Midbrain (tissue), 1 donor: ENCODE measurements at regions not wholly inside any gene's neighbourhood (a gene's known extent, or its start where the extent isn't known, plus 50 kb on each side); places are given as distances from the start of the nearest gene placed in this dataset.
"Not testable (repeated sequence)": the region's sequence is repeated elsewhere in the genome, so short reads cannot be mapped to it uniquely, and the experiment has no call there.

Experiments
- DNase-seq: peaks from one replicate; lab custom pipeline; 2025; lab: John Stamatoyannopoulos, UW

DNA sequence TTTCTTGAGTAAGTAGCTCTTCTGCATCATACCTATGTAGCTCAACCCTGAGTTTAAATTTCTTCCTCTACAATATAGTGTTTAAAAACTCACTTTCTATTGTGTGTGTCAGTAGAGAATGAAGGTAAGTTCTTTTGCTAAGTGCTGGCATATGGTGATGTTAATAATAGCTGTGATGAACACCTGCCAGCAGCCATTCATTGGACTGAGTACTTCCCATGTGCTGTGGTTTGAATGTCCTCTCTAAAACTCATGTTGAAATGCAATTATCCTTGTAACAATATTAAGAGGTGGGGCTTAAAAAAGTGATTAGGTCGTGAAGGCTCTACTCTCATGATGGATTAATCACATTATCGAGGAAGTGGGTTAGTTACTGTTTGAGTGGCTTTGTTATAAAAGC, 645.2 kb upstream of the RGMB start:
- DNase-seq: no peak

DNA sequence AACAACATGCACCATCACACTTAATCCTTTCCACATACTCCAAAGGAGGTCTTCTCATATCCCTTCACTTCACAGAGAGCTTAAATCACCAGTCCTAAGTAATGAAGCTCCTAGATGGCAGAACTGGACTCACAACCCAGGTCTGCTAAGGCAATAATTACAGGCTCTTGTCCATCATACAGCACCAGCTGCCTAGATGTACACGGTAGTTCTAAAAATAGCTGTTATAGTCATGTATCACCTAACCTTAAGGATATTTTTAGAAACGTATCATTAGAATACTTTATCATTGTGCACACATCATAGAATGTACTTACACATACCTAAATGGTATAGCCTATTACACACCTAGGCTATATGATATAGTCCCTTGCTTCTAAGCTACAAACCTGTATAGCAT, 644.6 kb upstream of the RGMB start:
- DNase-seq: no peak

DNA sequence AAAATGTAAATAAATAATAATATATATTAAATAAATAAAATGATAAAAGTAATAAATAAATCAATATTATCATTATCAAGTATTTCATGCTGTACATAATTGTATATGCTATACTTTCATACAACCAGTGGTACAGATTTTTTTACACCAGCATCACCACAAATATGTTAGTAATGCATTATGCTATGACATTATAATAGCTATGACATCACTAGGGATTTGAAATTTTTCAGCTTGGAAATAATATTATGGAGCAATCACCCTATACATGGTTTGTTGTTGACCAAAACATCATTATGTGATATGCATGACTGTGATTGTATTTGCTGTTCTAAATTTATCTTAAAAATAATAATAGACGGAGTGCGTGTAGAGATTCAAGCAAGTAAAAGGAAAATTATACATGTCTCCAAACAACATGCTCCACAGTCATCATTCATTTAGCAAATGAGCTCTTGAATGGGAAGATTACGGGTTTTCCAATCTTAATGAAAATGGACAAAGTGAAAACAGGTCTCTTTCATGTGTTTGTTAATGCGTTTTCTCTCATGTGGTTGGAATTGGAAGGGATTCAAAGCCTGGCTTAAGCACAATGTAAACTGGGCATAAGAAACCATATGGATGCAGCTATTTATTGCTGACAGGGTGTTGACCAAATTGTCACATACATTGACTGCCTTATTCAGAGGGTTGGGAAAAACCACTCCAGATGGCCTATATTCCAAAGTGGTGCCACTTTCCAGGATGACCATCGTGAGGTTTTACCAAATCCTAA, 643.0 kb upstream of the RGMB start:
- DNase-seq: no peak

DNA sequence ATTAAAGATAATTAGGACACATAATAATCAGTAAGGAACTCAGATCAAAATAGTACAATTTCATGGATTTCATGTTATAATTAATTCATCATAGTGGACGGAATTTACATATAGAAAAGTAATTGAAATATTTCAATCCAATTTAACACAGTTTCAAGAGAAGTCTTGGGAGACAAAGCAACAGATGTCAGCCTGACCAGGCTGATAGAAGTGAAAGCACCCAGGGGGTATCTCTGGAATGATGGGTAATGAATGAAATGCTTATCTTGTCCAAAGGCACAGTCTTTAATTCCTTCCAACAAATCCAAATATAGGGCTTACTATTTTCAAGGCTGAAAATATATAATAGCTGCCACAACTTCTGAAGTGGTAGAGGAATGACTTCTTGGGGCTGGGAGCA, 629.3 kb upstream of the RGMB start:
- no peak for DNase-seq

DNA sequence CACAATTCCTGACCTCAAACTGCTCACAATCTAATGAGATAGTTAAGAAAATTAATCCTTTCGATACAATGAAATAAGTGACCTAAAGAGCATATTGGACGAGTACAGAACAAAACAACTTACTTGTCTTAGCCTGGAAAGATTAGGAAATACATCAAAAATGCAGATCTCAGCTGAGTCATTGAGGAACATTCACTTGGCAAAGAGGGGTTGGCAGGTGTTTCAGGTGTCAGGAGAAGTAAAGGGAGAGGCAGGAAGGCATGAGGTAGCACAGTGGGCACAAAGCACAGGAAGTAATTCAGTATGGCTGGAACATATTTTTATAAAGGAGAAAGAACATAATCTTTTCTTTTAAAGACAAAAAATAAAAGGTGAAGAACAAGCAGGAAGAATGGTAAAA, 628.8 kb upstream of the RGMB start:
- DNase-seq: no peak

DNA sequence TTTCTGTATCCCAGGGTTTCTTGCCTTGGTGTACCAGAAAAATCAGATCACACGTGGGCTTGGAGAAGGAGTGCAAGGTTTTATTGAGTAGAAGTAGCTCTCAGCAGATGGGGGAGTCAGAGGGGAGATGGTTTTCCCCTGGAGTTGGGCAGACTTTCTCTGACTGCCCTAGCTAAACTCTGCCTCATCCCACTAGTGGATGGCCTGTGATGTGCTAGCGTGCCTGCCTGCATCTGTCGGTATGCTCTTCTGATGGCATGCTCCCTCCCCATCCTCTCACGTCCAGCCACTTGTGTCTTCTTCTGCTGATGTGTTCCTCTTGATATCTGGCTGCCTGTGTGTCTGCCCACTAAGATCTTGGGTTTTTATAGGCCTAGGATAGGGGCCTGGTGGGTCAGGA, 616.1 kb upstream of the RGMB start:
- DNase-seq: no peak

DNA sequence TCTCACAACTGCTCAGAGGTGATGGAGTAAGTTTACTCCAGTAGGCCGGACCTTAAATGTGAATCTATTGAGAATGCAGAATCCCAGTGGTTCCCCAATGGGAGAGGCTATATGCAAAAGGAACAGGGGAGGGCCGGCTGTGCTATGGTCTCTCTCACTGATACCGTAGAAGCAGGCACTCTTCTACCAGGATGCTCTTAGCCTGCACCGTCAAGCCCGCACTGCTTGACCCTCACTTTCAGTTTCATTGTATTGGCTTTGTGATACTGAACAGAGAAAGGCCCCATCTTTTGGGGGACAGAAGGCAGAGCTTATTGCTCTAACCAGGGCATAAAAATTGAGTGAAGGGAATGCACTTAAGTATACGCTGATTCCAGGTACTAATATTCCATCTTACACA, 615.0 kb upstream of the RGMB start:
- DNase-seq: no peak

DNA sequence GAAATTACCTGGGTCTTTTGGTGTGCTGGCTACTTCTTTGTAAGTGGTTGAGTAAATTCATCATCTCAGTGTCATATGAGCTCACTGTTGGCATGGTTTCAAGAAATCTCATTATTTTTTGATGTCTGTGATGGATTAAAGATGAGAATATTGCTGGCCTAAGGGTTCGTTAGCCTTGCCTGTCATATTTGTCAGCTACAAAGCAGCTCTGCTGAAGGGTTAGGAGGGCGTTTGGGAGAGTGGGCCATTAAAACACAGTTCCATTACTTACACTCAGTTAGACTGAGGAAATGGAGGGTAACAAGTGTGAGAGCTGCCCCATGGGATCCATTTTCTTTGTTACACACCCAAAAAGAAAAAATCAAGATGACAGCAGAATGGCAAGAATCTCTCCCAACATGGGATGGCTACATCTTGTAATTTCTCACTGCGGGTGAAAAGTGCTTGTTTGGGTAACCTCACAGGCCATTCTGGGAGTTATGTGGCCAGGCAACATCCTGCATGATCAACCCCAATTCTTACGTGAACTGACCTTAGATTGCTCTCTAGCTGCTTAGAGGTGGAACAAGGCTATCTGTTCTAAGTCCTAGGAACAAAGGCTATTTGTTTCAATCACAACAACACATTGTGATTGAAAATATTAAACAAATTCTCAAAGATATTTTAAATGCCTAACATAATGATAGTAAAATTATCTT, 609.5 kb upstream of the RGMB start:
- no peak for DNase-seq

DNA sequence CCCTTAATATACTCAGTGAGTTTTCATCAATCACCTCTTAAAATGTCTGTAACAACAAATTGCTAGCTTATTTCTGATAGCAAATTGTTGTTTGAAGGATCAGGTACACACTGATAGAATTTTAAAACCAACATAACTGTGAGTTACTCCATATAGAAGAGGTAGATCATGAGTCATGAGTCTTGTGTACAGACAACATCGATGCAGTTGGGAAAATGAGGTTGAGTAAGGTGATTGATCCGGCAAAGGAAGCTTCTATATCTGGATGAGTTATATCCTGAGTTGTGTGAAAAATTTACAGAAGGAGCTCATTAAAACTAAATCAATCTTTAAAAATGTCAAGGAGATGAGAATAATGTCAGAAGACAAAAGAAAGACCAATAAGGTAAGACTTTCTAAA, 604.6 kb upstream of the RGMB start:
- DNase-seq: no peak

DNA sequence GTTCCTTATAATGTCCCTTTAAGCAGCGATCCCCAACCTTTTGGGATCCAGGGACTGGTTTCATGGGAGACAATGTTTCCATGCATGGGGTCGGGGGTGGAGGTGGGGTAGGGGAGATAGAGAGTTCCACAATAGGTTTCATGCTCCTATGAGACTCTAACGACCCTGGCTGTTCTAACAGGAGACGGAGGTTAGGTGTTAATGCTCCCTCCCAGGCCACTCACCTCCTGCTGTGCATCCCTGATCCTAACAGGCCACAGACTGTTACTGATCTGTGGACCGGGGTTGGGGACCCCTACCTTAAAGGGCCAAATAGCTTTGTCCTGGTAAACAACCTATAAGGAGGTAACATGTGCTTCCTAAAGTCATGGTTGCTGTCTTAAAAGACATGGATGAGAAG, 602.5 kb upstream of the RGMB start:
- DNase-seq: no peak

DNA sequence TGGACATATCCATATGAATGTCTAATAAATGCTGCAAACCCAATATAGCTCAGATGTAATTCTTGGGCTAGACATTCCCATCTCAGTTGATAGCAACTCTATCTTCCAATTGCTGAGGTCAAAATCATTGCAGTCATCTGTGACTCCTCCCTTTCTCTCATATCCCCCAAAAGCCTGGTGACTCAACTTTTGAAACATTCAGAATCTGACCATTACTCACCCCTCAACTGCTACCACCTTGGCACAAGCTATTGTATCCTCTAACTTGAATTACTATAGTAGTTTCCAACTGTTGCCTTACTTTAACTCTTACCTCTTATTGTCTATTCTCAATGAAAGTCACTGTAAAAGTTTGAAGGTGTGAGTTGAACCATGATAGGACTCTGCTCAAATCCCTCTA, 600.1 kb upstream of the RGMB start:
- DNase-seq: no peak

DNA sequence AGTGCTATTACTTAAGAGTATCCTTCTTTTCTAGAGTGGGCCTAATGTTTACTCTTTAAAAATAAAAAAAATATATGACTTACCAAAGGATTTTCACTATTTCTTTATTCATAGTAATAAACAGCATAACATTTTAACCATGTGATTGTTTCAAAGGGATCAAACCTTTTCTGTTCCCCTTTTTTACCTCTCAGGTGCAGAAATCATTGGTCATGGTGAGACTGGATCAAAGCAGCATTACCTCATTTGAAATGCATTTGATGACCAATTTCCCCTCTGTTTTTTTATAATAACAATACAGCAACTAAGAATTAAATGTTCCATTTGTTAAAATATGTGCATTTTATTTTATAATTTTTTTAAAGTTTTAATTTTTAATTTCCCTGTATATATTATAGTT, 598.0 kb upstream of the RGMB start:
- DNase-seq: no peak

DNA sequence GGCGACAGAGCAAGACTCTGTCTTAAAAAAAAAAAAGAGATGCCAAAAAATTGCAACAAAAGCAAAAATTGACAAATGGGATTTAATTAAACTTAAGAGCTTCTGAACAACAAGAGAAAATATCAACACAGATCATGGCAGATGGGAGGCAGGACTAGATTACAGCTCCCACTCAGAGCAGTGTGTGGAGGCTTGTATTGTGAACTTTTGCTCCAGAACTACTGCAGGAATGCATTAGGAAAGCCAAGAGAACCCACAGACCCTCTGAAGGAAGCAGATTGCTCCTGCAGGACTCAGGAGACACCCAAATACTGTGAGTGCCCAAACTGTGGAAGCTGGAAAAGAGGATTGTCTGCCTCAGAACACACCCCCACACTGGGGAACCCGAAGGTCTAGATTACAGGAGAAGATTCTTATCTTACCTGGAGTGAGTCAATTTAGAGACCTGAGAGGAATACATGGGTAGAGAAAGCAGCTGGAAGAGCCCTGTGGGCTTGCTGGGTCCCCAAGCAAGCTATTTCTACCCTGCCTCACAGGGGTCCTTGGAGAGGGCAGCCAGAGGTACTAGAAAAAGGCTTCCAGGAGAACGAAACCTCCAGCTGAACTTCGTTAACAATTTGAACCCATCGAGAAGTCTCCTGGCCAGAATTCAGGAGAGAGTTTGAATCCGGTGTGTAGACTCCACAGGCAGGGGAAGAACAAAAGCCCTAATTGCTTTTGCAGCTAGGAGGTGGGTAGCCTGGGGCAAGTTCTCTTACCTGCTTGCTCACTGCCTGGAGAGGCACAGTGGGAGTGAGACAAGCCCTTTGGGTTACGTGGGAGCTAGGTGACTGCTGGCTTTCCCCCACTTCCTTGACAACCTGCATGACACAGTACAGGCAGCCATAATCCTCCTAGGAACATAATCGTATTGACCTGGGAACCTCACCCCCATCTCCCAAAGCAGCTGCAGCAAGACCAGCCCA, 593.4 kb upstream of the RGMB start:
- no peak for DNase-seq

DNA sequence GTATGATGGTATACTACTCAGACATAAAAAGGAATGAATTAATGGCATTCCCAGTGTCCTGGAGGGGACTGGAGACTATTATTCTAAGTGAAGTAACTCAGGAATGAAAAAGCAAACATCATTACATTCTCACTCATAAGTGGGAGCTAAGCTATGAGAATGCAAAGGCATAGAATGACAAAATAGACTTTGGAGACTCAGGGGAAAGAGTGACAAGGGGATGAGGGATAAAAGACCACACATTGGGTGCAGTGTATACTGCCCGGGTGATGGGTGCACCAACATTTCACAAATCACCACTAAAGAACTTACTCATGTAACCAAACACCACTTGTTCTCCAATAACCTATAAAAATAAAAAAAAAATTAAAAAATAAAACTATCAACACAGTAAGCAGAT, 587.3 kb upstream of the RGMB start:
- DNase-seq: no peak

DNA sequence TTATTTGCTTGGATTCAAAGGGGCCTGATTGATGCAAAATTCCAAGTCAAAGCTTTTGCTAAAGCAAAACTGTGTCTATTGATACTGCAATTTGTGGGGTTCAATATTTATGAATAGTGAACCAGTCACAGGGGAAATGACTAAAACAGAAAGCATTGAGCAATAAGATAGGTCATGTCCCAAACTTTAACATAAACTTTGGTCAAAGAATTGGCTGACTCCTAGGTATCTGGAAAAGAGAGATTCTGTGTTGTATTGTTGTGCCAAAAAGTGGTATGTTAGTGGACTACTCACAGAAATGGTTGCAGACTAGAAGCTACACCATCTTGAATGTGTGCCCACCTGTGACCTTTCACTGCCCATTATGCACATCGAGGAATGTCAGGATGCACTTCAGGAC, 585.5 kb upstream of the RGMB start:
- DNase-seq: no peak

DNA sequence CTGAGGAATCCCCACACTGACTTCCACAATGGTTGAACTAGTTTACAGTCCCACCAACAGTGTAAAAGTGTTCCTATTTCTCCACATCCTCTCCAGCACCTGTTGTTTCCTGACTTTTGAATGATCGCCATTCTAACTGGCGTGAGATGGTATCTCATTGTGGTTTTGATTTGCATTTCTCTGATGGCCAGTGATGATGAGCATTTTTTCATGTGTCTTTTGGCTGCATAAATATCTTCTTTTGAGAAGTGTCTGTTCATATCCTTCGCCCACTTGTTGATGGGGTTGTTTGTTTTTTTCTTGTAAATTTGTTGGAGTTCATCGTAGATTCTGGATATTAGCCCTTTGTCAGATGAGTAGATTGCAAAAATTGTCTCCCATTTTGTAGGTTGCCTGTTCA, 583.1 kb upstream of the RGMB start:
- not testable (repeated sequence) for DNase-seq

DNA sequence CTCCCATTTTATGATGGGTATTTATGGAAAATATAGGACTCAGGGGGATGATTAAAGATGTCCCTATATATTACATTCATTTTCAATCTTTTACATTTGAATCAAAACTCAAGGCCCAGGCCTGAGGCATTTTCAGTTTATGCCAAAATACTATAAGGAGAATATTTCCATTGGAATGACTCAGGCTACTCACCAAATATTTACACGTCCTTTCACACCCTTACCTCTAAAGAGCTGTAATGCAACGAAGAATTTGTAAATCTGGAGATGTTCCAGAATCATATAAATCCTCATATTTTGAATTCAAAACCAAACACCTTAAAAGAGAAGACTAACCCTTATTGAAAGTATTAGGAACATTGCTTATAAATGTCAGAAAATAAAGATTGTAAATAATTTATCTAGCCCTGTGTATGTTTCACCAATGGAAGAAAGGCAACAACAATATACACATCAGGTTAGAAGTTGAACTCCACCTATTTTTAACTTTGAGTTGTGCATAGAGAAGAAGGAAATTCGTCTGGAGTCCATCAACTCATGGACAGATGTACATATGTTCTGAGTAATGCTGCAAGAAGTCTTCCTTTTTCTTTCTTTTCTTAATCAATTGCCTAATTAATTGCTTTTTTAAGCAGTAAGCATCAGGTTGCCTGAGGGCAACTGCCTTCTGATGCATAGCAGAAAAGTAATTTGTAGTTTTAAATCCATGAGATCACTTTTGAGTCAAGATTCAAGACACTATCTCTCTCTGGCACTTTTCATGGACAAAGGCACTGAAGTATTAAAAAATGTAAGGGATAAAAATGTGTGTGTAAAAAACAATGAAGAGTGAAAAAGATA, 579.3 kb upstream of the RGMB start:
- DNase-seq: no peak

DNA sequence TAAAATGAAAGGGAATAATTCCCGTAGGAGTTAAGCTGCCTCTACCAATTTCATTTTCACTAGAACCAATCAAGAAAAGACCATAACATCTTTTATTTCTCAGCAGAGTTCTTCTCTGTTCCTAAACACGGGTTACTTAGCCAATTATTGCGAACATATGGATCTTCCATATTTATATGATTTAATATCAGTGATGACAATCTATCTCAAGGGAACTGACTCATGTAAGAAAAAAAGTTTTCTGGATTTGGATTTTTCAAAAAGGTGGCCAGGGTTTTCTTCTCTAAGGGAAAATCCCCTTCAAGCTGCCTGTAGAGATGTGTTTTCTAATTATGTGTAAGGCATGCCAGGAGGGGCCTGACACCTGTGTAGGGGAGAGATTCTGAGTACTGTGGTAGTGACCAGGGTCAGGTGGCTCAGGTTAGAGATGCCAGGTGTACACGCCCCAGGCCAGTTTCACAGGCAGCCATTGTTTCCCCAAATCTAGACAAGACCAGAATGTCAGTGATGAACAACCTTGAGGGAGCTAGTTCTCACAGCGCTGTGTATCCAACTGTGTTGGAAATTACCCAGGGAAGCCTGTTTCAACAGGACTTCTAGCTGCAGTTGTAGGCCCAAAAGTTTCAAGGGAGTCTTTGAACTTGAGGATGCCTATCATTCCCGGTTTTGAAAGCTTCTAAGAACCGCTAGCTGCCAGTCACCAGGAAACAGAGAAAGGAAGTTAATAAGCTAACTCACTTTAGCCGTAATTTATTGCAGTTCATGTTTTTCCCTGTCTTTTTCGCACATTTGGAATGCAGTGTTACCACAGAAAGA, 572.5 kb upstream of the RGMB start:
- no peak for DNase-seq

DNA sequence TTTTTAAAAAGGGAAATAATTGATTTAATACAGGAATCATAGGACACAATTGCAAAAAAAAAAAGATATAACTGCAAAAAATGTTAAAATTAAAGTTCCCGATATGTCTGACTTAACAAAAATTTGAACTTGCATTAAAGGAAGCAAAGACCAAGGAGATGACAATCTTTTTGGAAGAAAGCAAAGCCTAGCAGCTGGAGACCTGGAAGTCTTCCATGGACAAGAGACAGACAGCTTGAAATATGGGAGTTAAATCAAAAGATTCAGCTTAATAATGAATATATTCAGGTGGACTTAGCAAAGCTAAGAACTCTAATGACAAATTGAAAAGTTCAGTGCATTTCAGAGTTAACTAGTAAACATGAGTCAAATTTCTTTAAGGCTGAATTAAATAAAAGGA, 568.7 kb upstream of the RGMB start:
- no peak for DNase-seq

DNA sequence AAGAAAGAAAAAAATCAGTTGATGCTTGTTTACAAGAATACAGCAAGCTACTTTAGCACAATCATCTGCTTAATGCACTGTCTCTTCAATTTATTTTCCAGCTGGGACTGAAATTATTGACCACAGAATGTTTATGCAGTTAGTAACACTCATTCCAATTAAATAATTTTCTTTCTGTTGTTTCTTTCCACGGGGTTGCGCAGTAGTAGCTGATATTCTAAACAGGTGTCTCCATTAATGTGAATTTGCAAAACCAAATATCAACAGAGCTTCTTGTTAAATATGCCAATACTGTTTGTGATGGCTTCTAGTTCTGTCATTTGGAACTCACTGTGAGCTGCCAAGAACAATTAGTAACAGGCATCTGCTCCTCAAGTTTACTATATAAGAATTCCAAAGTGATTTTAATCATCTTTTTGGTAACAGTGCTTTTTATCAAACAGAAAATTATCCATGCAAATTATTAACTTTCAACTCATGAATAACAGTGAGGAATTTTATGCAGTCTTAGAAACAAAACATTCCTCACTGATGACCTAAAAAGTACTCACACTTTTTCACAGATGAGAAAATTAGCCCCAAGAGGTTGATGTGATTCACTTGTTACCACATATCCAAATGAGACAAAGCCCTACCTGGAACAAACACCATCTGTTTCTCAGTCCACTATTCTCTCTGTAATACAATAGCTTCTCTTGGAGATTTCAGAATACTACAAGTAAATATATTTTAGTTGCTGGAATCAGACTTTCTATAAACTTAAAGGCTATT, 567.6 kb upstream of the RGMB start:
- no peak for DNase-seq
